PC-9 (cell line): ENCODE measurements at regions not wholly inside any gene's neighbourhood (a gene's known extent, or its start where the extent isn't known, plus 50 kb on each side); places are given as distances from the start of the nearest gene placed in this dataset.

Experiments
- BruUV-seq: library from RNA; stranded (reverse); fragments of 400-500 nt; replicated peaks from 2 replicates; lab custom pipeline; 2021; lab: Mats Ljungman, UMichigan
- CTCF ChIA-PET: fragments of 300-600 bp; sonication (Branson Sonifier 250); formaldehyde crosslinking; loops from one replicate; lab custom pipeline; 2022; ENCODE audit warnings: antibody characterized with exemption; lab: Charles Lee
- POLR2A ChIA-PET: fragments of 300-600 bp; sonication (Branson Sonifier 250); formaldehyde crosslinking; loops from one replicate; lab custom pipeline; 2022; ENCODE audit warnings: antibody characterized with exemption; ENCODE audit not compliant: unreplicated experiment; lab: Charles Lee
- DNase-seq, 2 experiments: peaks; one replicate each; pipeline versions ENCODE4 v3.0.0 to v3.0.0-alpha.2; 2015 to 2022; ENCODE audit warnings: mixed read lengths in 1 of 2
- H2AFZ ChIP-seq: fragments of 200-600 bp; sonication (generic); 2 replicates; pipeline ENCODE4 v1.8.1; 2017; ENCODE audit warnings: antibody characterized with exemption
- H3F3A ChIP-seq: fragments of 200-600 bp; sonication (generic); 2 replicates; pipeline ENCODE4 v1.8.1; 2017; ENCODE audit warnings: antibody characterized with exemption, mild to moderate bottlenecking, low read depth; ENCODE audit not compliant: insufficient read depth
- H3K27ac ChIP-seq: fragments of 200-600 bp; sonication (generic); 2 replicates; pipeline ENCODE4 v1.6.1; 2016; ENCODE audit warnings: mixed run types
- H3K27me3 ChIP-seq: fragments of 200-600 bp; sonication (generic); 2 replicates; pipeline ENCODE4 v1.6.1; 2016; ENCODE audit warnings: low read depth, mixed run types; ENCODE audit not compliant: insufficient read depth
- H3K36me3 ChIP-seq: fragments of 200-600 bp; sonication (generic); 2 replicates; pipeline ENCODE4 v1.6.1; 2016; ENCODE audit warnings: low read depth, mixed run types
- H3K4me1 ChIP-seq: fragments of 200-600 bp; sonication (generic); replicated peaks from 2 replicates; pipeline ENCODE4 v1.6.1; 2016; ENCODE audit warnings: mixed run types; ENCODE audit not compliant: insufficient read depth
- H3K4me2 ChIP-seq: fragments of 200-600 bp; sonication (generic); 2 replicates; pipeline ENCODE4 v1.6.1; 2017; ENCODE audit warnings: mixed run types
- H3K4me3 ChIP-seq: fragments of 200-600 bp; sonication (generic); 2 replicates; pipeline ENCODE4 v1.6.1; 2016; ENCODE audit warnings: mixed run types
- H3K79me2 ChIP-seq: fragments of 200-600 bp; sonication (generic); 2 replicates; pipeline ENCODE4 v1.6.1; 2017; ENCODE audit warnings: low read depth, mixed run types
- H3K9me2 ChIP-seq: fragments of 200-600 bp; sonication (generic); 2 replicates; pipeline ENCODE4 v1.8.1; 2017; ENCODE audit warnings: mild to moderate bottlenecking; ENCODE audit not compliant: insufficient read depth
- H3K9me3 ChIP-seq: fragments of 200-600 bp; sonication (generic); 2 replicates; pipeline ENCODE4 v1.8.1; 2016; ENCODE audit warnings: low read depth; ENCODE audit not compliant: insufficient read depth
- H4K20me1 ChIP-seq: fragments of 200-600 bp; sonication (generic); 2 replicates; pipeline ENCODE4 v1.8.1; 2017; ENCODE audit not compliant: insufficient read depth
- CTCF ChIP-seq: fragments of 200-600 bp; sonication (generic); conservative IDR thresholded peaks from 2 replicates; pipeline ENCODE4 v1.6.1; 2017; ENCODE audit warnings: mixed run types, antibody characterized with exemption, mild to moderate bottlenecking, moderate library complexity
- EZH2 ChIP-seq: fragments of 200-600 bp; sonication (generic); IDR thresholded peaks from 2 replicates; pipeline ENCODE4 v1.8.0; 2017; ENCODE audit warnings: antibody characterized with exemption, low read depth
- intact Hi-C: fragments of 100-400 bp; cut with micrococcal nuclease; formaldehyde crosslinking; loops from one replicate; pipeline ENCODE4 v1.10.0; 2022; ENCODE audit not compliant: unreplicated experiment

- CTCF ChIA-PET = no interaction called here
- BruUV-seq = no TSS peak
These were observed 298.0 kb upstream of the TANK start for GRCh38 chr2:160862226-160862625.

GRCh38 chr2:160868891-160869290 is 291.3 kb upstream of the TANK start:
- CTCF ChIA-PET = no interaction called here
- no peak for TF ChIP-seq CTCF
- TF ChIP-seq EZH2 = no peak
- Histone ChIP-seq H3F3A (no peaks in the 10 kb centered on the region), H3K79me2 (no peaks in the 10 kb centered on the region), H3K4me2 (no peak overlapping the region), H3K27me3 (no peaks in the 10 kb centered on the region), H3K9me2 (no peaks in the 10 kb centered on the region), H3K9me3 (no peaks in the 10 kb centered on the region), H4K20me1 (no peaks in the 10 kb centered on the region), H3K4me1 (no peaks in the 10 kb centered on the region), H2AFZ (no peak overlapping the region), H3K27ac (no peak overlapping the region), H3K4me3 (no peak overlapping the region), H3K36me3 (no peaks in the 10 kb centered on the region)
- intact Hi-C loops = loop anchor here (10.0 kb wide), 1 partner anchor 96 kb away; no protein-coding TSS in a partner anchor
- no TSS peak for BruUV-seq
- POLR2A ChIA-PET = no interaction called here
- no peak for DNase-seq

More at GRCh38 chr2:160862226-160862625, 298.0 kb upstream of the TANK start:
- POLR2A ChIA-PET = no interaction called here
- no peaks in the 10 kb centered on the region for H3K36me3 ChIP-seq
- no peaks in the 10 kb centered on the region for H4K20me1 ChIP-seq
- H3K4me1 ChIP-seq = peaks cover 9% of the 10 kb centered on the region
- DNase-seq = no peak
- intact Hi-C loops = loop anchor here (10.0 kb wide), 1 partner anchor 103 kb away; no protein-coding TSS in a partner anchor
- no peaks in the 10 kb centered on the region for H3K79me2 ChIP-seq
- TF ChIP-seq CTCF = no peak
- TF ChIP-seq EZH2 = no peak
- no peak overlapping the region for H2AFZ ChIP-seq
- H3K9me3 ChIP-seq = no peaks in the 10 kb centered on the region
- H3K4me3 ChIP-seq = no peak overlapping the region
- no peaks in the 10 kb centered on the region for H3K9me2 ChIP-seq
- H3K27me3 ChIP-seq = no peaks in the 10 kb centered on the region
- H3K27ac ChIP-seq = no peak overlapping the region
- no peak overlapping the region for H3K4me2 ChIP-seq
- H3F3A ChIP-seq = no peaks in the 10 kb centered on the region

GRCh38 chr2:160869411-160869810 is 290.8 kb upstream of the TANK start:
- intact Hi-C loops = loop anchor here (10.0 kb wide), 1 partner anchor 95 kb away; no protein-coding TSS in a partner anchor
- DNase-seq = no peak
- Histone ChIP-seq H3K9me3 (no peaks in the 10 kb centered on the region), H2AFZ (no peak overlapping the region), H3K27me3 (no peaks in the 10 kb centered on the region), H3K4me2 (no peak overlapping the region), H4K20me1 (no peaks in the 10 kb centered on the region), H3K4me1 (no peaks in the 10 kb centered on the region), H3F3A (no peaks in the 10 kb centered on the region), H3K9me2 (no peaks in the 10 kb centered on the region), H3K4me3 (no peak overlapping the region), H3K36me3 (no peaks in the 10 kb centered on the region), H3K79me2 (no peaks in the 10 kb centered on the region), H3K27ac (no peak overlapping the region)
- ChIA-PET POLR2A (no interaction called here), CTCF (no interaction called here)
- no peak for TF ChIP-seq CTCF
- TF ChIP-seq EZH2 = no peak
- no TSS peak for BruUV-seq
